ENCODE measurements at regions not wholly inside any gene's neighbourhood (a gene's known extent, or its start where the extent isn't known, plus 50 kb on each side); places are given as distances from the start of the nearest gene placed in this dataset.

GRCh38 chr12:86597431-86597830 is 341.2 kb upstream of the MGAT4C start:
- TF ChIP-seq CTCF (IDR thresholded peaks at IDR 0.05; ENCODE audit: low read length) (no peak), EZH2 (IDR thresholded peaks at IDR 0.05; ENCODE audit: borderline replicate concordance, low read length) (no peak)

All from OCI-LY1 (cell line).